ENCODE measurements at regions not wholly inside any gene's neighbourhood (a gene's known extent, or its start where the extent isn't known, plus 50 kb on each side); places are given as distances from the start of the nearest gene placed in this dataset.

GRCh38 chr3:148641722-148642121, 56.0 kb upstream of the AGTR1 start:
- Histone ChIP-seq H3K4me3 (ENCODE audit: low read length) (no peak overlapping the region), H3K27me3 (ENCODE audit: control insufficient read depth, insufficient read depth, low read length) (no peaks in the 10 kb centered on the region), H3K4me1 (ENCODE audit: control insufficient read depth, low read depth, low read length) (peaks cover 6% of the 10 kb centered on the region), H3K27ac (ENCODE audit: low read length) (no peak overlapping the region), H3K9me3 (ENCODE audit: control insufficient read depth, low read depth, low read length) (no peaks in the 10 kb centered on the region), H3K9ac (ENCODE audit: low read length) (no peak overlapping the region), H3K36me3 (ENCODE audit: control insufficient read depth, low read depth, low read length) (no peaks in the 10 kb centered on the region)

DNA sequence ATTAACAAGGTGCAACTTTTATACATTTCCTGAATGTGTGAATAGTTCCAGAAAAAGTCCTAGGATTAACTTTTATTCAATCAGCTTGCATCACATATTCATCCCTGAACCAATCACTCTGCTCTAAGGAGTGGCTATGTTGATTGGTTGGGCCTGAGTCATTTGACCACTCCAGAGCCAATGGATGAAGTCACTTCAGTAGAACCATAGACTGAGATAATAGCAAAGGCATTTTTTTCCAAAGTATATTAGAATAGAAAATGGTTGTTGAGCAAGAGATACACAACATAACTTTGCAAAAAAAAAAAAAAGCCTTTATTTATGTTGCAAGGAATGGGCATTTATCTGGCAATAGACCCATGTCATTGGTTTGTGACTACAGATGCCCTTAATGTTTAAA, 55.5 kb upstream of the AGTR1 start:
- no peaks in the 10 kb centered on the region for H3K9me3 ChIP-seq (ENCODE audit: control insufficient read depth, low read depth, low read length)
- no peaks in the 10 kb centered on the region for H3K36me3 ChIP-seq (ENCODE audit: control insufficient read depth, low read depth, low read length)
- no peak overlapping the region for H3K4me3 ChIP-seq (ENCODE audit: low read length)
- peaks cover 6% of the 10 kb centered on the region for H3K4me1 ChIP-seq (ENCODE audit: control insufficient read depth, low read depth, low read length)
- H3K27me3 ChIP-seq (ENCODE audit: control insufficient read depth, insufficient read depth, low read length): no peaks in the 10 kb centered on the region
- no peak overlapping the region for H3K27ac ChIP-seq (ENCODE audit: low read length)
- no peak overlapping the region for H3K9ac ChIP-seq (ENCODE audit: low read length)

- Histone ChIP-seq H3K36me3 (ENCODE audit: control insufficient read depth, low read depth, low read length) (no peaks in the 10 kb centered on the region), H3K4me3 (ENCODE audit: low read length) (no peak overlapping the region), H3K9me3 (ENCODE audit: control insufficient read depth, low read depth, low read length) (no peaks in the 10 kb centered on the region), H3K4me1 (ENCODE audit: control insufficient read depth, low read depth, low read length) (peaks cover 6% of the 10 kb centered on the region), H3K27ac (ENCODE audit: low read length) (no peak overlapping the region), H3K9ac (ENCODE audit: low read length) (no peak overlapping the region), H3K27me3 (ENCODE audit: control insufficient read depth, insufficient read depth, low read length) (no peaks in the 10 kb centered on the region)
Observed at GRCh38 chr3:148642616-148643015, 55.1 kb upstream of the AGTR1 start.

DNA sequence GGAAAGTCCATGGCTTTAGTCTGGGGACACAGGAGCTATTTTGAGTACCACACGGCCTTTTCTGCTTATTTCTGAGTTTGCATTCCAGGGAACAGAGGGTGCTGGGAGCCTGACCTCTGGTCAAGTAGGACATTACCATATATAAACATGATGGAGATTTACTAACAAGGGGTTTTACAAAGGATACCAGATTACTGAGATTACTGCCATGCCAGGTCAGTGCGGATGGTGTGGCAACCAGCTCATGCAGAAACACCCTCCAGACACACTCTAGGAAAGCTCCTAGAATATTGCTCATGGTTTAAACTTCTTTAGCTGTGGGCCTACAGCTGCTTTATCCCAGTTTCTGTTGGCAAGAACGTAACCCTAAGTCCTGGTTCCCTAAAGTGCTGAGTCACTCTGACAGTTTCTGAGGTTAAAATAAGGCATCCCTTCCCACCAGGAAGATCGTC, 54.3 kb upstream of the AGTR1 start:
- Histone ChIP-seq H3K36me3 (ENCODE audit: control insufficient read depth, low read depth, low read length) (no peaks in the 10 kb centered on the region), H3K27me3 (ENCODE audit: control insufficient read depth, insufficient read depth, low read length) (no peaks in the 10 kb centered on the region), H3K9me3 (ENCODE audit: control insufficient read depth, low read depth, low read length) (no peaks in the 10 kb centered on the region), H3K4me1 (ENCODE audit: control insufficient read depth, low read depth, low read length) (peaks cover 6% of the 10 kb centered on the region), H3K27ac (ENCODE audit: low read length) (no peak overlapping the region), H3K9ac (ENCODE audit: low read length) (no peak overlapping the region), H3K4me3 (ENCODE audit: low read length) (no peak overlapping the region)

DNA sequence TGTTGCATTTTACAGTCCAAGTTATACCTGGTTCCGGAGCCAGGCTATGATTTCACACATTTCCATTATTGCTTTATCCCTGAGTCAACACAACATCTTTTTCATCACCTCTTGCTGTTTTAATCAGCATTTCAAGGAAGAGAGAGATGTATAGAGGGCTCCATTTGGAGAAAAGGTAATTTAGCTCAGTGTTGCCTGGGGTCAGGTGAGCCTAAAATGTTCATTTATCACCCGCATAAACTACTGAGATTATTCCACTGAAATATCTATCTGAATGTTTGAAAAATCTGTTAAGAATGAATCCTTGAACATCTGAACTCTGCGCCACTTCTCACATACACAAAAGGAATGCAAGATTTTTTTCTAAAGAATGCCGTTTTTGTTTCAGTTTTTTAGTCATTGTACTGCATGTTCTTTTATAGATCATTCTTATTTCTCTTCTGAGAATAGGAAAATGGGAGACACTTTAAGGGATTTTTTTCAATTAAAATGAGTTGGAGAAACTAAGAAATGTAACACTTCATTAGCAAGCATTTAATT, 51.5 kb upstream of the AGTR1 start:
- no peak overlapping the region for H3K27ac ChIP-seq (ENCODE audit: low read length)
- H3K9me3 ChIP-seq (ENCODE audit: control insufficient read depth, low read depth, low read length): no peaks in the 10 kb centered on the region
- H3K27me3 ChIP-seq (ENCODE audit: control insufficient read depth, insufficient read depth, low read length): no peaks in the 10 kb centered on the region
- H3K4me3 ChIP-seq (ENCODE audit: low read length): no peak overlapping the region
- H3K4me1 ChIP-seq (ENCODE audit: control insufficient read depth, low read depth, low read length): peaks cover 6% of the 10 kb centered on the region
- H3K9ac ChIP-seq (ENCODE audit: low read length): no peak overlapping the region
- no peaks in the 10 kb centered on the region for H3K36me3 ChIP-seq (ENCODE audit: control insufficient read depth, low read depth, low read length)

All from iPS-18a (cell line).